ENCODE measurements at regions not wholly inside any gene's neighbourhood (a gene's known extent, or its start where the extent isn't known, plus 50 kb on each side); places are given as distances from the start of the nearest gene placed in this dataset.

DNA sequence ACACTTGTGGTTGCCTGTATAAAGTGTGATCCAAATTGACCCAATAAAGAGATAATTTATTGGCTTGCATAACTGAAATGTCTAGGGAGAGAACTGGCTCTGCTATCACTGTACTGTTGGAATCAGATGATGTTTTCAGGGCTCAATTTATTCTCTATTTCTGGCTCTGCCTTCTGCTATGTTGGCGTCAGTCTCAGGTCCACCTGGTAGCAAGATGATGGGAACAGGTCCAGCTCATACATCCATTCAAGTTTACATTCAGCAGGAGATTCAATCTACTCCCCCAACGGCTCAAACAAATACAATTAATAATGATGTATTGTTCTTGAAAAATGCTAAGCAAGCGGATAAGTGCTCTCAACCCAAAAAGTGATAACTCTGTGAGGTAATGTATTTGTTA lies 297.7 kb upstream of the SYT4 start:
- DNase-seq = peak; percentile 57

DNA sequence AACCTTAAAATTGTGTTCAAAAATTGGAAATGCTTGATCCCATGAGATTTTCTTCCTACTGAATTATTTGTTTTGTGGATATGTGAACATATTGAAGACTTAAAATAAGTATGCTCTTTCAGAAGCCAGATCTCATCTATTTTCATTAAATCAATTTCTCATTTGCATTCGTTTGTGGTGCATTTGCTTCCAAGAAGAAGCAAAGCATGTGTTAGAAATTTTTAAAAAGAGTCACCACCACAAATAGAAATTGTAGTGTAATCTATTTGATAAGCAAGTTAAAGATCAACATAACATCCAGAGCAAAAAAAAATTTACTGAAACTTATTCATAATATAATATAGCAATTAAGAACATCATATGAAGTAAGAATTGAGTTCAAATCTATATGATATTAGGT lies 300.9 kb upstream of the SYT4 start:
- DNase-seq = no peak

DNA sequence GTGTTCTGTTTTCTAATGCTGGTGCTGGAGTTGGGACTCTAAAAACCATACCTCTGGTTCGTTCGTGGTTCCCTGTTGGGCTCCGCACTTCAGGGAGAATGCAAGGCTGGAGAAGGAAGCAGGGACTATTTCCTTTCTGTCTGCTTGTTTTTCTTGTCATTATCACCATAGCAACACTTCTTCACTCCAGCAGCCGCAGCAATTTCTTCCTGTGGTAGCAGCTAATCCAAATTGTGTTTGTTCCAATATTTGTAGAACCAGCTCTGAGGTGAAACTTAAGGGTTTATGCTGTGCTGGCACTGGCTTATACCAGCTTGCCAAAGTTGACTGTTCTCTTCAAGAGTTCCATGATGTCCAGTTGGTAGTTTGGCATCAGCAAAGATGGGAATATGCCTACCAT lies 301.4 kb upstream of the SYT4 start:
- peak; percentile 74 for DNase-seq

DNA sequence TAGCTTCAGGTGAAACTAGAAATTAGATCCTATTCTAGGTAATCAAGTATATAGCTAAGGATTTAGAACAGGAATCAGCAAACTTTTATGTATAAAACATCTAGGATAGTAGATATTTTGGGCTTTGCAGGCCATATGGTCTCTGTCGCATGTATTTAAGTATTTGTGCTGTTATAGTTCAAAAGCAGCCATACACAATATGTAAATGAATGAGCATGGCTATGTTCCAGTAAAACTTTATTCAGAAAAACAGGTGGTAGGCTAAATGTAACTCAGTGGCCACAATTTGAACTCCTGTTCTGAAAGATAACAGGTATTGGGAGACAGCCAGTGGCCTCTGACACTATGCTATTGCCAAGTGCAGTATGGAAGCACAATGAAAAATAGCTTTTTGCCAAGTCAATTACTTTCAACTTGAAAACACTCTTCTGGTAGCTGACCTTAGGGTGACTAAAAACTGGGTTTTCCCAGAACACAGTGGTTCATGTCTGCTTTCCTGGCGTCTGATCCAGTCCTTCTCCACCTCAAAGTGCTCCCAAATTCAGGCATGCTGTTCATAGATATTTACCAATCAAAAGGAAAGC lies 304.7 kb upstream of the SYT4 start:
- DNase-seq = no peak

DNA sequence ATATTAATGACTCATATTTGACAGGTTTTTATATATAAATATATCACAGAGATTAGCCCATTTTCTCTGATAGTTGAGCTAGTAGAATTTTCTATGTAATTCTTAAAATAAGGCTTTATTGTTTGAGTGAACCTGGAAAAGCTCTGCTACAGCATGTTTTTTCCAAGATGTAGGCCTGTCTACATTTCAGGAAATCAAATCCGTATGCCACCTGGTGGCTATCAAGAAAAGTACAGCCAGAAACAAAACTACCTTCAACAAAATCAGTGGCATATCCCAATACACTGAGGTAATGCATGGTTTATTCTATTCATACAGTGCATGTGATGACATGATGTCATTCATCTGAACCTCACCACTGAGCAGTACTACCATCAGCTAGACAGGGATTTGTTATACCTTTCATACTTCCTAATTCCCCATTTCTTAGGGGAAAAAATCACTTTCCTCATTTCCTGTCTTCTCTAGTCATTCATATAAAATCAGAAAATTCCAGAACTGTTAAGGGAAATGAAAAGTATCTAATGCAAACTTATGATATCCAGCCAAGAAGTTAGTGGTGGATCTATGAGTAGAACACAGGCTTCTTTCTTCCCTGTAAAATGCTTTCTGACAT lies 310.4 kb upstream of the SYT4 start:
- peak; percentile 54 for DNase-seq

DNA sequence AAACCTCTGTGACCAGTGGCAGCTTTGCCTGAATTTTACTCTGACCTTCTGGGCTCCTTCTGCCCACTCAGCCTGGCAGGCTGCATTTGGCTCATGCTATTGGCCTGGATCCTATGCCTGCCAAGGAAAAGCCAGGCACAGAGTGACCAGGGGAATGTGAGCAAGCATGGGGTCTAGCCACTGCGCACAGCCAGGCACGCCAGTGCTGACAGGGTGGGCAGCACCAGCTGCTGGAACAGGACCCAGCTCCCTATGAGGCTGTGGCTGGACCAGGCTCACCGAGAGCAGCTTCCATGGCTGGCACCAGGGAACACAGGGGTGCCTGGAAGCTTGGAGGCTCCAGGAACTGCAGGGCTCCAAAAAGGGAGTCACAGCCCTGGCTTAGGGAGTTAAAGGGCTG lies 311.5 kb upstream of the SYT4 start:
- DNase-seq = no peak

DNA sequence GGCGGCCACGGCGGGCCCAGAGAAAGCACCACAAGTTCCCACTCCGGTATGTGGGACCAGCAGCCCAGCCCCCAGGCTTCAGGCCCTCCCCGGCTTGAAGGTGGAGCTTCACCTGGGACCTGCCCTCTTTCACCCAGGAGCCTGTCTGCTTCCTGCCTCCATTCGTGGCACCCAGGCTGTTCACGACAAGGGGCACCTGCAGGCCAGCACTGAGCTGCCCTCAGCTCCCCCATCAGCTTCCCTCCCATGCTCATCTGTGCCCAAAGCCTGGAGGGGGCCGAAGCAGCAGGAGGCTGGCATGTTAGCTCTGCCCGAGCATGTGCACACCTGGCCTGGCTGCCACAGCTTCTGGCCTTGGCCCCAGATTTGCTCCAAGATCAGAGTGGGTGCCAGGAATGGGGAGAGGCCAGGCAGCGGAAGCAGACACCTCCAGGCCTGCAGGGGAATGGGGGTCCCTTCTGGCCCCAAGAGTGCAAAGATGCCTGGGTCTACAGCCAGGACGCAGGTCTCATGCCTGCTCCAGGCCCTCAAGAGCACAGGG lies 312.4 kb upstream of the SYT4 start:
- no peak for DNase-seq

DNA sequence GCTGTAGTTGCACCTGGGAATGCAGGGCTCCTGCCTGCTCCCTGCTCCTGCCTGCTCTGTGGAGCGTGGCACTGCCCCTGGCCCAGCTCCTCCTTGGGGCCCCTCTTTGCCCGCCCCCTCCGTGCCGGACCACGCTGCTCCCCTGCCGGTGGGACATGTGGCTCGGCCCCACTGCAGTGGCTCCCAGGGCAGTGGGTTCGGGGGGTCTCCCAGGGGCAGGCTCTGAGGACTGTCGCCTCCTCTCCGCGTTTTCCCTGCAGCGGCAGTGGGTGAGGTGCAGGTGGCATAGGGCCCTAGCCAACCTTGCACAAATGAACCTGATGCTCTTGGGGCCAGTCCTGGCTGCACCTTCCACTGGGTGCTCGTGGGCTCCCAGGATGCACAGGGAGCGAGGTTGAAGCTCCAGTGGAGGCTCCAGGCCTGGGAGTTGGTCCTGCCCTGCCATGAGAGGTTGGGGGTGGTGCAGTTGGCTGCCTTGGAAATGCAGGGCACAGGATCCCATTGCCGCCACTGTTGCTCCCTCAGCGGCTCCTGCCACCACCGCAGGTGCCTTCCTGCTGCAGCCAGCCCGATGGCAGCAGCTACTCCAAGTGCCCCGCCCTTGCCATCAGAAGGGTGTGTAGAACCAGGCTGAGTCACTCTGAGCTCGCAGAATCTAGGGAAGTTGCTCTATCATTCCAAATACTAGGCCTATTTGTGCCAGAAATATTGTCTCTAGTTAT lies 313.1 kb upstream of the SYT4 start:
- no peak for DNase-seq

DNA sequence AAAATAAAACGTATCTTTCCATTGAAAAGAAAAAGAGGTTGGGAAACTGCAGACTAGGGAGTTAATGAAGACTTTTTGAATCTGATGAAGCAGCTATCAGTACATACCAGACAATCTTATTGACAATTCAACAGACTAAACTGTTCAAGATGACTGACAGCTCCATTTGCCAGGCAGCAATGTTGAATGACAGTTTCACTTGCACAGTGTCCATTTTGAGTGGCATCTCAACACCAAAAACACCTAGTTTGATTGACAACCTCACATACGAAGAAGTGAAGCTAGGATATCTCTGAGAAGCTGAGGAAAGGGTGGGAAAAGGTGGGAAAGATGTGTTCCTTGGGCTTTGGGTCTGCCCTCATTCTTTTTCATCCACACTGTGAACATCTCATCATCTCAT lies 315.0 kb upstream of the SYT4 start:
- no peak for DNase-seq

DNA sequence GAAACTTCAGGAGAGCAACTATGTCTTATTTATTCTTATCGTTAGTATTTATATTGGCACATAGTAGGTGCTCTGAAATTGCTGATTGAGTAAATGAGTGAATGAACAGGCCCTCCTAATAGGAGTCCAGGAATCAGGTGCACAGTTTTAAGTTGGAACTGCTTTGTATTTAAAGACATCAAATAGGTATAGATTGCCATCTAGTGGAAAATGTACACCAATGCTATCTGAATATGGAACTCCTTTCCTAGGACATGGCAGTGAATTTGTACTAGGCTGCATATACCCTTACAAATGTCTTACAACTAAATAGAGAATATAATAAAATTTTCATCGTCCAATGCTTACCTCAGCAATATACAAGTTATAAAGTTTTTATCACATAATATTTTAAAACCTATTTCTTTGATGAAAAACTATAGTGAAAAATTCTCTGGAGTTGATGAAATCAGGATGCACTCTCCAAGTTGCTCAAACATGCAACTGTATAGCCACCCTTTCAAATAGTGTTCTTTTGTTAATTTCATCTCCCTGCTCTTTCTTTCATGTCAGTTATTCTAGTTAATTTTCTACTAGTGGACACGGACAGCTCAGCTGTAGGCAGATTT lies 318.9 kb upstream of the SYT4 start:
- DNase-seq = peak; percentile 76

DNA sequence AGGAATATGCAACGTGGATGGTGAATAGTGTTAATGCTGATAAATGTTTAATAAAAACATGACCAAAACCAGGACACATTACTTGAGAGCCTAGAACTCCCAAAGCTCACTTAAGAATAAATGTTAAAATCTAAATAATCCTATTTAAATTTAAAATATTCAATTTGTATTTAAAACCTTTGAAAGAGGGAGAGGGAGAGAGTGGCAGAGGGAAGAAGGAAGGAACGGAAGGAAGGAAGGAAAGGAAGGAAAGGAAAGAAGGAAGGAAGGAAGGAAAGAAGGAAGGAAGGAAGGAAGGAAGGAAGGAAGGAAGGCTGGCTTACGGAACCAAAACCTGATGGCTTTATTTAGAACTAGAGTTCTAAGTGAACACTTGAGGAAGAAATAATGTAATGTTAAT lies 324.1 kb upstream of the SYT4 start:
- DNase-seq = no peak

DNA sequence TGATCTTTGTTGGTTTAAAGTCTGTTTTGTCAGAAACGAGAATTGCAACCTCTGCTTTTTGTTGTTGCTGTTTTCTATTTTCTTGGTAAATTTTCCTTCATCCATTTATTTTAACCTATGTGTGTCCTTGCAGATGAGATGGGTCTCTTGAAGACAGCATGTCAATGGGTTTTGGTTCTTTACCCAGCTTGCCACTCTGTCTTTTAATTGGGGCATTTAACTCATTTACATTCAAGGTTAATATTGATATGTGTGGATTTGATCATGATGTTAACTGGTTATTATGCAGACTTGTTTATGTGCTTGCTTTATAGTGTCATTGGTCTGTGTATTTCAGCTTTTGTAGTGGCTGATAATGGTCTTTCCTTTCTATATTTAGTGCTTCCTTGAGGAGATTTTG lies 327.9 kb upstream of the SYT4 start:
- DNase-seq = no peak

DNA sequence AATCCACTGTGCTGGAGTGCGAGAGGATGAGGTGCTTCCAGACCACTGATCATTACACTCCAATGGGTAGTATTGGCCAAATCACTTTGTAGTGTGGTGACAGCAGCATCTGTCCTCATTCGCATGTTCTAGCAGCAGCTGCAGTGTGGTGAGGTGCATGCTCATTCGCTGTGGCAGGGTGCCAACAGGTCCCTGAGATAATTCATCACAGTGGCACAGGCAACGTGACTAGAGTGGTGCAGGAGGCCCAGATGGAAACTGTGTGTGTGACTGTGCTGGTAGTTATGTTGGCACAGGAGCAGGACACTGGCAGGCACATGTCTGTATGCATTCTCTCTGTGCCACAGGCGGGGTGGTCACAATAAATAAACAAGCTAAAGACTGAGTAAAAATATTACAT lies 329.5 kb upstream of the SYT4 start:
- DNase-seq = peak; percentile 42

DNA sequence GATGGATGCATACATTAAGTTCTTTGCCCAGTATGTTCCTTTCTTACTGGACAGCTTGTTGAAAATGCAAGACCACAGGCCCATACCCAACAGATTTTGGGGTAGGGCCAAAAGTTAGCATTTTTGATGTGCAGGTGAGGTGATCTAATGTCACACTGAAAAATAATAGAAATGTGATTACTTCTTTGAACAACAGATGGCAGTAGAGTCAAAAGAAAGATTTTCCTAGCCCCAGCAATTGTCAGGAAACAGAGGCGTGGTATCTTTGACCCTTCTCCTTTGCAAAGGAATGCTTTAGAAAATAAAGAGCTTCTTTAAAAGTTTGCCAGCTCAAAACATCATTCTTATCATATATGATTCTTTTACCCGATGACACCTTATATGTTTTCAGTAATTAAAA lies 343.6 kb upstream of the SYT4 start:
- DNase-seq = peak; percentile 35

DNA sequence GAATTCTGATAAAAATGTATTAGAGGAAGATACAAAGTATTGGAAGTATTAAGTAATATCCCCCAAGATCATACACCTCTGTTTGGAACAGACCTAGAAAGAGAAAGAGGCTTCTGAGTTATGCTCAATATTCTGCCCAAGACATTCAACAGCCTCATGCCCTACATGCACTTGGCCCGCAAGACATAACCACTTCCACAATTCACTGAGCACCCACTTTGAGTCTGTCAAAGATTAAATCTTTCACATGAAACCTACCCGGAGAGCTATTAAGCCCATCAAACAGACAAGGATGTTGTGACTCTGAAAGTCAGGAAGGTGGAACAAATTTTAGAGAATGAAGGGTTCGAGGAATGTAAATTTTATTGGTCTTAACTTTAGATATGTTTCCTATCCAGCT lies 344.7 kb upstream of the SYT4 start:
- DNase-seq = no peak

DNA sequence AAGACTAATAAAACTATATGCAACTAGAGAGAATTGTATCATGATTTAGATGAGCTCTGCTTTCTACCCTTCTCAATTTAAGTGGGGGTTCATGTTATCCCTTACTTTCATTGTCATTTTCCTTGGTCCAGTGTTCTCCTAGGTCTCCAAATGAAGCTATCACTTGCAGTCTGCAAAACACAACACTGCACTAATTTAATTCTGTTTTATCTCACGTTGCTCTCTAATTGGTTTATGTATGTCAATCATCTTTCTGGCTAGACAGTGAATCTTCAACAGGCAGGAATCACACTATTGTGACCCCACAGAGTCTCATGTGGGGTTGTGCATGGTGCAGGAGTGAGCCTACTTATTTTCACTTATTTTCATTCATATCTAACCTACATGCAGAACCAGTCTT lies 348.3 kb upstream of the SYT4 start:
- DNase-seq = no peak

DNA sequence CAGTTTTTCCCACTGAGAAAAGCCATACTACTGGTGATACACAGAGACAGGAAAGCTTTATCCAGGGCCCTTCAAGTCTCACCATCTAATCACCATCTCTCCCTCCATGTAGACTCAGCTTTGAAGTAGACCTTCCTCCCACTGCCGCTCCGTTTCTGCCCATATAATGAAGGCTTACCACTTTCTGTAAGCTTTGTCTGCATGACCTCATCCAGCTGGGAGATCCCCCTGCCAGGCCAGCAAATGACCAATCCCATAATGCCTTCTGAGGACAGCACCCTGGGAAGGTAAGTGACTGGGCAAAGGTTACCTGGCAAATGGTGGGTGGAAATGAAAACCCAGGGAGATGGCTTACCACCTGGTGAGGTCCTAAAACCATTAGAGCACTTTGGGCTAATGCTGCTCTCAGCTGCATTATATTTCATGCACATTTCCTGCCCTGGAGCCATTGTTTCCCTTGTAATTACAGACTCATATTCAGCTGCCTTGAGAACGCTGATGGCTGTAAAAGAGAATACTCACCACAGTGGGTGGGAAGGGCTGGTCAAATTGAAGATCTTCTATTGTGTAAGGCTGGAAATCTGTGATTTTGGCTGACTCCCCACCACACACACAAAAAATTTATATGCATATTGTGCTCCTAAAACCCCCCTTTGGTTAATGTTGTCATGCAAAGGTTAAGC lies 350.7 kb upstream of the SYT4 start:
- peak; percentile 26 for DNase-seq

DNA sequence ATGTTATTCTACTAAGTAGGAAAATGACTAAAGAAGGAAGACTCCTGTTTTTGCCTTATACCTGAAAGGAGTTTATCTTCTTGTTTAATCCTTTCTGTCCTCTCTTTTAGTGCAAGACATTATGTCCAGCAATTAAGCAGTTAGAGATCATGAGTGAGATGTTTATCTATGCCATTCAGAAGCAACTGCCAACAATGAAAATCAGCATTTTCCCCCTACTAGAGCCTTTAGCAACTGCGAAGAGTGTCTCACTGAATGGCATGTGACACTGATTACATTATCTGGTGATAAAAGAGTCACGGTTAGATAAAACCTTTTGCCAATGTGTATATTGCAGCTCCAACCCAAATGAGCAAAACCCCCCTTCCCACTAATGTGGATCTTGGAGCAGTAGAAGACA lies 357.7 kb upstream of the SYT4 start:
- DNase-seq = peak; percentile 16

DNA sequence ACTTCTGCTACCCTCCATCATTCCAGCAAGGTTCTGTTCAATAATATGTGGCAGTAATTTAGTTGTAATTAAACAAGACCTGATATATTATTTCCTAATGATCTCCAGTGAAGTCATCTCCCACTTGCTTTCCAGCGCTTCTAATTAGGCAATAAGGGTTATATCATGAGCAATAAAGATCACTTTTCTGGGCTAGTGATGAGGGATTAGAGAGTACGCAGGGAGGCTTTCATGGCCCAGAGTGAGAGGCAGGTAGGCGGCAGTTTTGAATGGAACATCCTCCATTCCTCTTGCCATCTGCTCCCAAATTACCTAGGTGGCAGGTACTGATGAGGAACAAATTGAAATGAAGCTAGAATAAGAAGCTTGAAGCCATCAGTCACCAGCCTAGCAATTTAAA lies 358.1 kb upstream of the SYT4 start:
- no peak for DNase-seq

DNA sequence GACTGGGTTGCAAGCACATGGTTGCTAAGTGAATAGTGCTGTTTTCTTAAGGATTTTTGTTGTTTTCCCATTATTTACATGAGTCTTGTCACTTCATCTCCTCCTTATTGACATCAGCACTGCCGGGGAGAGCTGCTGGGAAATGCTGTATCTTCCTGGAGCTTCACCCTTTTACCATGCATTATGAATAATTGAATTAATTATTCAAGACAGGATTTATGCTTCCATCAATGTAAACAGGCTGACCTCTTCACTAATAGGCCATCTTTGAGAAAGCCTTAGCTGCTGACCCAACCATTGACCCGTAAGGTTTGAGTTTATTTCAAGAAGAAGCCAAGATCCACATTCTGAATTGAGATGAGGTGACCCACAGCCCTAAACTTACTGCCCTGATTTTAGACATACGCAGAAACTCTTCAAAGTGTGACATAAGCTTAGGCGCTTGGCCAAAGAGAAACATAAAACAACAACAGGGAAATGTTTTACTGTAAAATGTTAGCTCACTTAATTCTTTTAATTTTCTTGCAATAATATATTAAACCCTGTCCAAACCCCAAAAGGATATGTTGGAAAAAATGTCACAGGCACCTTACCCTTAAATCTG lies 365.5 kb upstream of the SYT4 start:
- no peak for DNase-seq

DNA sequence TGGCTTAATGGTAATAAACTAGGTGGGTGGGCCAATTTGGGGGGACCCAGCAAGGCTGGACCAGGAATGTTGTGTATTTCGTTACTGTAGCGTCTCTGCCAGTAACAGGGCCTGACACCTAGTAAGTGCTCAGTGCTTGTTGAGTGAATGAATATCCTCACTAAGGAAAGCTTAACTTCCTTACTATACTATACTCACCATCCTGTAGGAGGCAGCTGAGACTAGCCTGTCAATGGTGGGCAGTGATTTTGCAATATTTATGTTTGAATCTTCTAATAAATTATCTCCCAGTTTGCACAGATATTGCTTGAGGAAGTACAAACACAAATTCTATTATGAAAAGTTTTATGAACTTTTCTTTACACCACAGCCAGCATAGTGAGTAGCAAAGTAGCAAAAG lies 370.7 kb upstream of the SYT4 start:
- no peak for DNase-seq

DNA sequence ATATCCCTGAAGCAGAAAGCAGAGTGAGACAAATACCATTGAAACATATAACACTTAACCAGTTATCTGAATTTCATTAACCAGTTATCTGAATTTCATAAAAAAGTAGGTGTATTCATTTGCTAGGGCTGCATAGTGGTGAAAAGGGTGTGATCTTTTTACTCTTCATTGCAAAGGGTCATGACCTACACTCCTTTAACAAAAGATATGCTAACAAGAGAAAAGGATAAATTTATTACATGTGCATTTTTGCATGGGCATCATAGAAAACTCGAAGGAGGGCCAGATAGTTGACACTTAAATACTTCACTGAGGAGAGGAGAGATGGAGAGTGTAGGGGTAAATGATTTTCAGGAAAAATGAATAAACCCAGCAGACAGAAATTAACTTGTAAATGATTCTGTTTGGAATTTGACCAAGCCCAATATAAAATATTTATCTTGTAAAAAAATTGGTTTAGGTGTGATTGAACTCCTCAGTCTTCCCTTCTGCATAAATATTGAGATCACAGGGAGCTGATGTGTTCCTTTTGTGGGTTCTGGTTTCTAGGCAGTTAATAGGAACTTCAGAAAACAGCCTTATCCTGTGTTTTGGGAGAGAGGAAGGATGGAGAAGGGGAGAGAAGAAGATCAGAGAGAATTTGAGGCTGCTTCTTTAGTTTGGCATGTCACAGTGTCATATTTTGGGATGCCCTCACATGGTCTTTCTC lies 372.5 kb upstream of the SYT4 start:
- no peak for DNase-seq
